HEK293T (cell line): ENCODE measurements at regions not wholly inside any gene's neighbourhood (a gene's known extent, or its start where the extent isn't known, plus 50 kb on each side); places are given as distances from the start of the nearest gene placed in this dataset.

Experiments used
- CTCF ChIA-PET: fragments of 350-600 bp; formaldehyde crosslinking; extraction: SDS; loops from one replicate; lab custom pipeline; 2021; ENCODE audit warnings: antibody characterized with exemption, inconsistent platforms; lab: Yijun Ruan, JAX
- POLR2A ChIA-PET: fragments of 350-600 bp; formaldehyde crosslinking; extraction: SDS; loops from one replicate; lab custom pipeline; 2020; ENCODE audit warnings: antibody characterized with exemption, inconsistent platforms; lab: Yijun Ruan, JAX
- DNase-seq: peaks from one replicate; pipeline ENCODE4 v3.0.0; 2012; ENCODE audit warnings: mixed read lengths; ENCODE audit errors: extremely low spot score
- ARNT ChIP-seq: fragments of 450-650 bp; IDR thresholded peaks from 2 replicates; pipeline ENCODE4 v1.6.1; 2017; ENCODE audit warnings: mild to moderate bottlenecking
- BHLHE40 ChIP-seq: fragments of 450-650 bp; IDR thresholded peaks from 2 replicates; pipeline ENCODE4 v1.6.1; 2016; ENCODE audit warnings: mild to moderate bottlenecking, moderate library complexity, borderline replicate concordance
- CTBP1 ChIP-seq: fragments of 450-650 bp; IDR thresholded peaks from 2 replicates; pipeline ENCODE4 v1.6.1; 2016; ENCODE audit warnings: borderline replicate concordance
- ELF4 ChIP-seq: fragments of 450-650 bp; IDR thresholded peaks from 2 replicates; pipeline ENCODE4 v1.6.1; 2017; ENCODE audit warnings: antibody characterized with exemption
- FOXA1 ChIP-seq: fragments of 450-650 bp; IDR thresholded peaks from 2 replicates; pipeline ENCODE4 v1.6.1; 2016; ENCODE audit warnings: mild to moderate bottlenecking
- FOXK2 ChIP-seq: fragments of 450-650 bp; IDR thresholded peaks from 2 replicates; pipeline ENCODE4 v1.6.1; 2016; ENCODE audit warnings: mild to moderate bottlenecking
- FOXM1 ChIP-seq: fragments of 450-650 bp; IDR thresholded peaks from 2 replicates; pipeline ENCODE4 v1.6.1; 2017; ENCODE audit warnings: mild to moderate bottlenecking, borderline replicate concordance
- HDGF ChIP-seq: fragments of 450-650 bp; IDR thresholded peaks from 2 replicates; pipeline ENCODE4 v1.6.1; 2017; ENCODE audit warnings: antibody characterized with exemption, borderline replicate concordance
- L3MBTL2 ChIP-seq: fragments of 450-650 bp; conservative IDR thresholded peaks from 2 replicates; pipeline ENCODE4 v1.6.1; 2016; ENCODE audit warnings: mild to moderate bottlenecking
- LEF1 ChIP-seq: fragments of 450-650 bp; IDR thresholded peaks from 2 replicates; pipeline ENCODE4 v1.6.1; 2017; ENCODE audit warnings: mild to moderate bottlenecking, borderline replicate concordance
- NFRKB ChIP-seq: fragments of 450-650 bp; IDR thresholded peaks from 2 replicates; pipeline ENCODE4 v1.6.1; 2016; ENCODE audit warnings: mild to moderate bottlenecking, moderate library complexity
- SP1 ChIP-seq: fragments of 450-650 bp; IDR thresholded peaks from 2 replicates; pipeline ENCODE4 v1.6.1; 2017
- SUZ12 ChIP-seq: fragments of 450-650 bp; IDR thresholded peaks from 2 replicates; pipeline ENCODE4 v1.6.1; 2016; ENCODE audit warnings: mild to moderate bottlenecking
- TARDBP ChIP-seq: fragments of 450-650 bp; IDR thresholded peaks from 2 replicates; pipeline ENCODE4 v1.6.1; 2016
- ZNF384 ChIP-seq: fragments of 450-650 bp; IDR thresholded peaks from 2 replicates; pipeline ENCODE4 v1.6.1; 2016
- TF ChIP-seq, protein P1 (sequence below): fragments of 450-650 bp; IDR thresholded peaks from 2 replicates; pipeline ENCODE4 v1.6.1; 2016

DNA sequence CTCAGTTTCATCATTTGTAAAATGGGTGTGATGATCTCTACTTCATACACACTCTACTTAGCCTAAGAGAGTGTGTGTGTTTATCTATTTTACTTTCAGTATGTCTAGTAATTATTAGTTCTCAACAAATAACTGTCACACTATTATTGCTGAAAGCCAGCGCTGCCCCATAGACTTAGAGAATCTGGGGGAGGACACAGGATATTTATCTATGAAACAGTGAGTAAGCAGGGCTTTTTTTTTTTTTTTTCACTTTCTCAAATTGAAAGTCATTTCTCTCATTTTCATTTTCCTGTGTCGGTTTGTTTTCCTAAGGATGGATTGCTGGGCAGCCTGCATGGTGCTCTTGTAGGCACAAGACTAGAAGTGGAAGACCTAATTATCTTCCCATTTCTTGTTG, 248.4 kb upstream of the RPS23 start:
- TF ChIP-seq FOXM1 (no peak), CTBP1 (no peak)
- DNase-seq, result no peak
- ChIA-PET CTCF (no interaction called here), POLR2A (no interaction called here)

DNA sequence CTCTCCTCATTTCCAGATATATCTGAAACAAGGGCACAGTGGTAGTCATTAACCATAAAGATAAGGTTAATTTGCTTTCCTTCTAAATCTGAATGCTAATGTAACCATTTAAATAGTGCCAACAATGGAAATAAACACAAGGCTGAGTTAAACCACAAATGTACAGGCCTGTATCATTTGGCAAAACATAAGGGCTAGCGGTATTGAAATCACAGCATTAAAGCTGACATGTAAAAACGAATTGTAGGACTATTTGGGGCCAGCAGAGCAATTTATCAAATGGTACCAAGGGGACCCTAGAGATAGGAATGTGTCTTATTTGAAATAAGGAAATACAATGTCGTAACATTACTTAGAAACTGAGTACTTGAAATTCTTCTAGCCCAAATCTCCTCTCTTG, 247.5 kb upstream of the RPS23 start:
- POLR2A ChIA-PET, result no interaction called here
- no peak for DNase-seq
- TF ChIP-seq SUZ12 (no peak), SP1 (no peak), FOXA1 (no peak), ELF4 (no peak), BHLHE40 (no peak), L3MBTL2 (no peak), NFRKB (no peak), FOXM1 (no peak), LEF1 (no peak), ZNF384 (no peak)
- TF ChIP-seq, protein P1, sequence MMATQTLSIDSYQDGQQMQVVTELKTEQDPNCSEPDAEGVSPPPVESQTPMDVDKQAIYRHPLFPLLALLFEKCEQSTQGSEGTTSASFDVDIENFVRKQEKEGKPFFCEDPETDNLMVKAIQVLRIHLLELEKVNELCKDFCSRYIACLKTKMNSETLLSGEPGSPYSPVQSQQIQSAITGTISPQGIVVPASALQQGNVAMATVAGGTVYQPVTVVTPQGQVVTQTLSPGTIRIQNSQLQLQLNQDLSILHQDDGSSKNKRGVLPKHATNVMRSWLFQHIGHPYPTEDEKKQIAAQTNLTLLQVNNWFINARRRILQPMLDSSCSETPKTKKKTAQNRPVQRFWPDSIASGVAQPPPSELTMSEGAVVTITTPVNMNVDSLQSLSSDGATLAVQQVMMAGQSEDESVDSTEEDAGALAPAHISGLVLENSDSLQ, result no peak
- CTCF ChIA-PET, result no interaction called here

DNA sequence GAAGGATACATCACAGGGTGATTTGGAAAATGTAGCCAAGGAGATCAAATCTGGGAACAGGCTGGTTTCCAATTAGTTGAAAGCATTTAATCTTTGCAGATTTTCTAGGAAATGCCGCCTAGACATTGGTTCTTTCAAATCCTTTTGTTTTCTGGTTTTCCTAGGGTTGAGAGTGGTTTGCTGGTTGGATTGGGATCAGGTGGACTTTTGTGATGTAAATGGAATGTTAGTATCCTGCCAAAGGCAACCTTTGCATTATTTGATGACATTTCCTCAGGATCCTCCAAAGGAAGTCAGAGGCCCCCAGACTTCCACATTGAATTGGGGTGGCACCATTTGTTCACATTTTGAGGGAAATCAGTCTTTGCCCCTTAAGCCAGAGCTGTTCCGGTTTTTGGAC, 245.5 kb upstream of the RPS23 start:
- TF ChIP-seq FOXM1, result no peak
- TF ChIP-seq SP1, result no peak
- no peak for TF ChIP-seq HDGF
- TF ChIP-seq NFRKB, result no peak
- no peak for TF ChIP-seq CTBP1
- no peak for TF ChIP-seq BHLHE40
- TF ChIP-seq FOXK2, result no peak
- TF ChIP-seq, protein P1, result no peak
- no peak for TF ChIP-seq ELF4
- no peak for TF ChIP-seq ZNF384
- TF ChIP-seq FOXA1, result no peak
- TF ChIP-seq LEF1, result no peak
- TF ChIP-seq ARNT, result no peak
- no peak for TF ChIP-seq SUZ12
- TF ChIP-seq TARDBP, result no peak
- TF ChIP-seq L3MBTL2, result no peak
- no peak for DNase-seq
- CTCF ChIA-PET, result interaction anchor here (0.6 kb wide), 1 partner anchor 9 kb away, joined by 3 read pairs; no protein-coding TSS in a partner anchor
- POLR2A ChIA-PET, result no interaction called here

DNA sequence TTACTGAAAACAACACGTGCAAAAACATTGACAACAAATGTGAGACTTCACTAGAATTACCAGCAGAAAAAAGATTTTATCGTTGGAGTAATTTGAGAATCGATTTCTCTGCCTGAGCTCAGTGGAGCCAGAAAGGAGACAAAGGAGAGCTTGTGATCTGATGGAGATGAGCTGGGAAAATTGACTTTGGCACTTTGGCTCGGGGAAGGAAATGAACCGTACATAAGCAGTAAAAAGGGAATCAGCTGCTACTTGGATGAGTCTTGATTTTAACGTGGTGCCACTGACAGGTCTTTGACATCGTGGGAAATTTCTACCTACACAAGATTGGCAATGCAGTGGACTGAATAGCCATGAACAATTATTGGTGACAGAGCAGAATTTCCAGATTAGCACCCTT, 244.7 kb upstream of the RPS23 start:
- TF ChIP-seq TARDBP (no peak), BHLHE40 (no peak), SUZ12 (no peak), ZNF384 (no peak), ELF4 (no peak), L3MBTL2 (no peak), CTBP1 (no peak), HDGF (no peak), FOXK2 (no peak), LEF1 (no peak), SP1 (no peak), ARNT (no peak), FOXM1 (no peak), NFRKB (no peak), FOXA1 (no peak)
- TF ChIP-seq, protein P1, result no peak
- DNase-seq, result no peak
- POLR2A ChIA-PET, result no interaction called here

DNA sequence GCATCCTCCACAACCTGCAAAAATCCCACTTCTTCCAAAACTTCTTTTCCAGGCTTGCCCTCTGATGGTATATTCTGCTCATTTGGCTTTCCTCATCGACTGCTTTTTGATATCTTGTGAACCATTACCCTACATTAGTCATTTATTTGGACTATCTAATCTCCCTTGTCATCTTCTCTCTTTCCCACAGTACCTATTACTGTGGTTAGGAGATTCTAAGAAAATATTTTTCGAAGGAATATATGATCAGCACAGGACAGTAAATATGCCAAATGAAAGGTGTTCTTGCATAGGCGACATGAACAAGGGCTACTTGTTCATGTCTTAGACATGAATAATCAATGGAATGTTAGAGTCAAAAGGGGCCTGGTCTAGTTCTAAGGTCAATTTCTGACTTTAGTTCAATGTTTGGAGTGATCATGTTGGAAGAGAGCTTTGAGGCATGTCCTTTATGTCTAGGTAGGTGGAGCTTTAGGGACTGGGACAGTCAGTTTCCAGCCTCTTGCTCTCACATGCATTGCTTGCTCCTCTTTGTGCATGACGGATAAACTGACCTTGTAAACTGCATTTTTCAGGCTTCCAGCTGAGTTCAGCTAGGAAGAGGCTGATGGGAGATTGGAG, 243.4 kb upstream of the RPS23 start:
- DNase-seq, result no peak
- TF ChIP-seq NFRKB, result no peak
- TF ChIP-seq L3MBTL2, result no peak
- no peak for TF ChIP-seq SP1
- no peak for TF ChIP-seq SUZ12
- TF ChIP-seq, protein P1, result no peak
- no peak for TF ChIP-seq FOXM1
- no peak for TF ChIP-seq FOXK2
- no peak for TF ChIP-seq FOXA1
- TF ChIP-seq ZNF384, result no peak
- TF ChIP-seq ELF4, result no peak
- TF ChIP-seq ARNT, result no peak
- no peak for TF ChIP-seq TARDBP
- no peak for TF ChIP-seq HDGF
- TF ChIP-seq LEF1, result no peak
- no peak for TF ChIP-seq BHLHE40
- TF ChIP-seq CTBP1, result no peak
- ChIA-PET POLR2A (no interaction called here), CTCF (interaction anchor here (0.7 kb wide), 1 partner anchor 464 kb away, joined by 3 read pairs; no protein-coding TSS in a partner anchor)

More for the DNA sequence above, 244.7 kb upstream of the RPS23 start:
- CTCF ChIA-PET, result interaction anchor here (0.6 kb wide), 1 partner anchor 8 kb away, joined by 3 read pairs; no protein-coding TSS in a partner anchor
